BJ (cell line): ENCODE measurements at regions not wholly inside any gene's neighbourhood (a gene's known extent, or its start where the extent isn't known, plus 50 kb on each side); places are given as distances from the start of the nearest gene placed in this dataset.

Experiments used
- CTCF ChIA-PET: fragments of 350-600 bp; formaldehyde crosslinking; extraction: SDS; loops from one replicate; lab custom pipeline; 2021; ENCODE audit warnings: antibody characterized with exemption, inconsistent platforms; lab: Yijun Ruan, JAX
- POLR2A ChIA-PET: fragments of 300-600 bp; sonication (Branson Sonifier 250); formaldehyde crosslinking; extraction: SDS; loops from one replicate; lab custom pipeline; 2021; ENCODE audit warnings: antibody characterized with exemption; lab: Charles Lee
- DNase-seq: peaks from one replicate; pipeline ENCODE4 v3.0.0-alpha.2; 2011; ENCODE audit warnings: low read depth
- H3K27me3 ChIP-seq: 2 replicates; pipeline ENCODE4 v1.6.0; 2011; ENCODE audit warnings: low read length; ENCODE audit not compliant: control insufficient read depth, insufficient read depth
- H3K36me3 ChIP-seq: 2 replicates; pipeline ENCODE4 v1.5.1; 2011; ENCODE audit warnings: low read length; ENCODE audit not compliant: control insufficient read depth, insufficient read depth
- H3K4me3 ChIP-seq: 2 replicates; pipeline ENCODE4 v1.5.1; 2011; ENCODE audit warnings: low read depth, mild to moderate bottlenecking, control low read depth, low read length
- CTCF ChIP-seq: IDR thresholded peaks from 2 replicates; pipeline ENCODE4 v1.5.1; 2011; ENCODE audit warnings: low read depth, mild to moderate bottlenecking, control low read depth, inconsistent platforms, low read length, moderate library complexity; ENCODE audit not compliant: insufficient read depth

GRCh38 chr12:97616946-97617345, 154.3 kb downstream of the RMST start:
- no peak for DNase-seq
- H3K4me3 ChIP-seq = no peak overlapping the region
- ChIA-PET CTCF (interaction anchor here (0.9 kb wide), 1 partner anchor 395 kb away, joined by 3 read pairs; no protein-coding TSS in a partner anchor), POLR2A (no interaction called here)
- H3K27me3 ChIP-seq = no peaks in the 10 kb centered on the region
- TF ChIP-seq CTCF = no peak
- H3K36me3 ChIP-seq = no peaks in the 10 kb centered on the region

GRCh38 chr12:97628962-97629361, 166.4 kb downstream of the RMST start:
- DNase-seq = no peak
- ChIA-PET CTCF (no interaction called here), POLR2A (no interaction called here)
- Histone ChIP-seq H3K27me3 (no peaks in the 10 kb centered on the region), H3K4me3 (no peak overlapping the region), H3K36me3 (no peaks in the 10 kb centered on the region)
- no peak for TF ChIP-seq CTCF

- Histone ChIP-seq H3K4me3 (no peak overlapping the region), H3K27me3 (no peaks in the 10 kb centered on the region), H3K36me3 (no peaks in the 10 kb centered on the region)
- ChIA-PET CTCF (no interaction called here), POLR2A (no interaction called here)
- no peak for TF ChIP-seq CTCF
- no peak for DNase-seq
Observed at GRCh38 chr12:97629382-97629781, 166.8 kb downstream of the RMST start.

GRCh38 chr12:97630356-97630755, 167.8 kb downstream of the RMST start:
- Histone ChIP-seq H3K27me3 (no peaks in the 10 kb centered on the region), H3K4me3 (no peak overlapping the region), H3K36me3 (no peaks in the 10 kb centered on the region)
- no peak for DNase-seq
- no peak for TF ChIP-seq CTCF
- ChIA-PET POLR2A (no interaction called here), CTCF (no interaction called here)

- no peak for TF ChIP-seq CTCF
- no peak for DNase-seq
- Histone ChIP-seq H3K36me3 (no peaks in the 10 kb centered on the region), H3K4me3 (no peak overlapping the region), H3K27me3 (no peaks in the 10 kb centered on the region)
- ChIA-PET POLR2A (no interaction called here), CTCF (no interaction called here)
Observed at GRCh38 chr12:97630875-97631274, 168.3 kb downstream of the RMST start.
